K562 (cell line): ENCODE measurements at regions not wholly inside any gene's neighbourhood (a gene's known extent, or its start where the extent isn't known, plus 50 kb on each side); places are given as distances from the start of the nearest gene placed in this dataset.

Source experiments
- ATAC-seq: fragments of 200-7000 bp; cut with Tn5 transposase; 3 replicates; pipeline ENCODE4 v1.9.1; 2020; ENCODE audit warnings: moderate library complexity
- BruUV-seq: library from RNA; stranded (reverse); fragments of 400-500 nt; replicated peaks from 2 replicates; lab custom pipeline; 2021; lab: Mats Ljungman, UMichigan
- CTCF ChIA-PET: fragments of 300-600 bp; formaldehyde crosslinking; extraction: SDS; loops from one replicate; lab custom pipeline; 2021; ENCODE audit warnings: low intra/inter-chr PET ratio; lab: Yijun Ruan, JAX
- POLR2A ChIA-PET: fragments of 300-600, 350-650 bp; sonication (Branson Sonifier 250); formaldehyde crosslinking; extraction: SDS; loops from one replicate; lab custom pipeline; 2021; ENCODE audit warnings: antibody characterized with exemption, inconsistent platforms; lab: Yijun Ruan, JAX
- DNase-seq, 4 experiments: peaks; one replicate each; pipeline versions ENCODE4 v3.0.0 to v3.0.0-alpha.2; 2011 to 2018; ENCODE audit warnings: low spot score in 3 of 4, mixed read lengths in 3 of 4; ENCODE audit errors: extremely low read depth in 1 of 4
- FAIRE-seq: peaks from 2 replicates; lab custom pipeline; 2011; peaks lifted over from hg19 to GRCh38; lab: Jason Lieb, UNC
- H2AFZ ChIP-seq: 2 replicates; pipeline ENCODE4 v1.6.0; 2011; ENCODE audit warnings: low read depth, low read length, control low read depth, inconsistent platforms
- H3K27ac ChIP-seq: fragments of 200-600 bp; 3 replicates; pipeline ENCODE4 v1.8.0; 2011; ENCODE audit warnings: low read depth, mild to moderate bottlenecking, control low read depth, inconsistent platforms, low read length, moderate library complexity, mixed read lengths; ENCODE audit errors: extremely low read depth
- H3K27me3 ChIP-seq, 2 experiments: fragments of 300-600 bp in 1 of 2; 2 replicates in 1 of 2; 3 replicates in 1 of 2; pipeline versions ENCODE4 v1.6.0 to v1.8.0; 2011; ENCODE audit warnings: inconsistent platforms in 2 of 2, low read length in 2 of 2, mild to moderate bottlenecking in 1 of 2, mixed read lengths in 1 of 2, moderate library complexity in 1 of 2; ENCODE audit not compliant: control insufficient read depth in 2 of 2, insufficient read depth in 2 of 2
- H3K36me3 ChIP-seq: fragments of 300-600 bp; 3 replicates; pipeline ENCODE4 v1.8.0; 2011; ENCODE audit warnings: mild to moderate bottlenecking, low read length, inconsistent platforms; ENCODE audit not compliant: control insufficient read depth, insufficient read depth
- H3K4me1 ChIP-seq, 2 experiments: fragments of 200-600 bp in 1 of 2; replicated peaks in 1 of 2; 2 replicates in 1 of 2; 3 replicates in 1 of 2; pipeline versions ENCODE4 v1.5.1 to v1.8.0; 2011; ENCODE audit warnings: inconsistent platforms in 2 of 2, low read length in 2 of 2, mild to moderate bottlenecking in 1 of 2, mixed read lengths in 1 of 2, moderate library complexity in 1 of 2; ENCODE audit not compliant: control insufficient read depth in 2 of 2, insufficient read depth in 2 of 2
- H3K4me2 ChIP-seq: 2 replicates; pipeline ENCODE4 v1.6.1; 2011; ENCODE audit warnings: low read length, control low read depth, inconsistent platforms, mixed read lengths; ENCODE audit not compliant: insufficient read depth
- H3K4me3 ChIP-seq: fragments of 200-600 bp; sonication (generic), shearing (Covaris generic); 2 replicates; pipeline ENCODE4 v1.5.1; 2016; ENCODE audit warnings: control low read depth, inconsistent platforms
- H3K79me2 ChIP-seq: fragments of 200-600 bp; 3 replicates; pipeline ENCODE4 v1.8.0; 2011; ENCODE audit warnings: low read length, inconsistent platforms; ENCODE audit not compliant: control insufficient read depth, insufficient read depth
- H3K9ac ChIP-seq, 2 experiments: 2 replicates each; pipeline versions ENCODE4 v1.6.0 to v1.6.1; 2011; ENCODE audit warnings: low read depth in 2 of 2, low read length in 2 of 2, control low read depth in 1 of 2, inconsistent platforms in 1 of 2, mild to moderate bottlenecking in 1 of 2, mixed read lengths in 1 of 2; ENCODE audit not compliant: insufficient read depth in 1 of 2
- H3K9me1 ChIP-seq: one replicate; pipeline ENCODE4 v1.6.0; 2011; ENCODE audit warnings: inconsistent platforms, mild to moderate bottlenecking, low read length, moderate library complexity; ENCODE audit not compliant: control insufficient read depth, insufficient read depth
- H3K9me3 ChIP-seq: replicated peaks from 2 replicates; pipeline ENCODE4 v1.5.1; 2011; ENCODE audit warnings: low read depth, low read length, inconsistent platforms; ENCODE audit not compliant: control insufficient read depth, insufficient read depth
- H4K20me1 ChIP-seq: replicated peaks from 2 replicates; pipeline ENCODE4 v1.6.1; 2011; ENCODE audit warnings: low read length, inconsistent platforms, mixed read lengths; ENCODE audit not compliant: control insufficient read depth, insufficient read depth
- BACH1 ChIP-seq: fragments of 200-800 bp; sonication (Bioruptor generic); IDR thresholded peaks from 2 replicates; pipeline ENCODE4 v1.6.1; 2016; ENCODE audit warnings: missing genetic modification characterization, missing compliant biosample characterization
- RNF219 ChIP-seq: fragments of 250-450 bp; sonication (Bioruptor Pico); IDR thresholded peaks from 2 replicates; pipeline ENCODE4 v1.5.0; 2022; ENCODE audit warnings: mild to moderate bottlenecking
- SIX5 ChIP-seq, 2 experiments: IDR thresholded peaks; 2 replicates each; pipeline ENCODE4 v1.6.1; 2011; ENCODE audit warnings: low read length in 2 of 2, borderline replicate concordance in 1 of 2, low read depth in 1 of 2, mild to moderate bottlenecking in 1 of 2, moderate library complexity in 1 of 2; ENCODE audit not compliant: insufficient read depth in 1 of 2
- SOX6 ChIP-seq: fragments of 450-650 bp; IDR thresholded peaks from 2 replicates; pipeline ENCODE4 v1.6.1; 2014; ENCODE audit warnings: mild to moderate bottlenecking
- WGBS: fragments of 100-300 bp; shearing (Covaris generic); methylation state at CpG from one replicate; pipeline ENCODE4 v1.1.6; 2016; ENCODE audit warnings: low coverage, mixed read lengths; ENCODE audit not compliant: insufficient coverage; ENCODE audit errors: missing lambda C conversion rate; 5-methylcytosine and 5-hydroxymethylcytosine counted together
- in situ Hi-C: fragments of 300-500 bp; cut with MboI; formaldehyde crosslinking; loops from 4 replicates; pipeline ENCODE4 v1.15.0; 2018; ENCODE audit warnings: inconsistent platforms, mixed read lengths
- intact Hi-C: fragments of 100-400 bp; cut with micrococcal nuclease; formaldehyde crosslinking; loops from 2 replicates; pipeline ENCODE4 v1.14.2; 2022
- TF ChIP-seq, protein P1 (sequence below), 3 experiments: fragments of 200-800 bp in 1 of 3; fragments of 250-450 bp in 1 of 3; fragments of 450-650 bp in 1 of 3; sonication (Bioruptor Pico) in 1 of 3; sonication (Bioruptor generic) in 1 of 3; formaldehyde crosslinking in 1 of 3; IDR thresholded peaks; 2 replicates each; pipeline versions ENCODE4 v1.6.1 to v1.8.0; 2016 to 2022; ENCODE audit warnings: mild to moderate bottlenecking in 2 of 3, missing genetic modification characterization in 2 of 3, missing compliant biosample characterization in 1 of 3, moderate library complexity in 1 of 3

- TF ChIP-seq RNF219 (no peak), SOX6 (no peak)
Measured at GRCh38 chr3:178063461-178063860, 472.8 kb upstream of the KCNMB2 start (continued).

- no peak for FAIRE-seq
- no peaks in the 10 kb centered on the region; a peak in 1 of 5 replicates for H3K4me1 ChIP-seq
- TF ChIP-seq, protein P1, sequence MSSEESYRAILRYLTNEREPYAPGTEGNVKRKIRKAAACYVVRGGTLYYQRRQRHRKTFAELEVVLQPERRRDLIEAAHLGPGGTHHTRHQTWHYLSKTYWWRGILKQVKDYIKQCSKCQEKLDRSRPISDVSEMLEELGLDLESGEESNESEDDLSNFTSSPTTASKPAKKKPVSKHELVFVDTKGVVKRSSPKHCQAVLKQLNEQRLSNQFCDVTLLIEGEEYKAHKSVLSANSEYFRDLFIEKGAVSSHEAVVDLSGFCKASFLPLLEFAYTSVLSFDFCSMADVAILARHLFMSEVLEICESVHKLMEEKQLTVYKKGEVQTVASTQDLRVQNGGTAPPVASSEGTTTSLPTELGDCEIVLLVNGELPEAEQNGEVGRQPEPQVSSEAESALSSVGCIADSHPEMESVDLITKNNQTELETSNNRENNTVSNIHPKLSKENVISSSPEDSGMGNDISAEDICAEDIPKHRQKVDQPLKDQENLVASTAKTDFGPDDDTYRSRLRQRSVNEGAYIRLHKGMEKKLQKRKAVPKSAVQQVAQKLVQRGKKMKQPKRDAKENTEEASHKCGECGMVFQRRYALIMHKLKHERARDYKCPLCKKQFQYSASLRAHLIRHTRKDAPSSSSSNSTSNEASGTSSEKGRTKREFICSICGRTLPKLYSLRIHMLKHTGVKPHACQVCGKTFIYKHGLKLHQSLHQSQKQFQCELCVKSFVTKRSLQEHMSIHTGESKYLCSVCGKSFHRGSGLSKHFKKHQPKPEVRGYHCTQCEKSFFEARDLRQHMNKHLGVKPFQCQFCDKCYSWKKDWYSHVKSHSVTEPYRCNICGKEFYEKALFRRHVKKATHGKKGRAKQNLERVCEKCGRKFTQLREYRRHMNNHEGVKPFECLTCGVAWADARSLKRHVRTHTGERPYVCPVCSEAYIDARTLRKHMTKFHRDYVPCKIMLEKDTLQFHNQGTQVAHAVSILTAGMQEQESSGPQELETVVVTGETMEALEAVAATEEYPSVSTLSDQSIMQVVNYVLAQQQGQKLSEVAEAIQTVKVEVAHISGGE (CRISPR knock-in tag; IDR thresholded peaks at IDR 0.05): no peak
- TF ChIP-seq BACH1 (tag) (no peak), SIX5 (IDR thresholded peaks at IDR 0.05; ENCODE audit: borderline replicate concordance in 1 of 2, insufficient read depth in 1 of 2, low read depth in 1 of 2, low read length in 2 of 2) (no peak)
Measured at GRCh38 chr3:178067721-178068120, 468.5 kb upstream of the KCNMB2 start.

More at GRCh38 chr3:178067721-178068120, 468.5 kb upstream of the KCNMB2 start:
- CTCF ChIA-PET: no interaction called here
- Histone ChIP-seq H3K27ac (no peak overlapping the region), H3K4me2 (no peak overlapping the region), H3K9me1 (no peaks in the 10 kb centered on the region), H3K9me3 (no peaks in the 10 kb centered on the region), H3K27me3 (no peaks in the 10 kb centered on the region), H4K20me1 (no peaks in the 10 kb centered on the region), H3K79me2 (no peaks in the 10 kb centered on the region), H3K9ac (no peak overlapping the region), H3K36me3 (no peaks in the 10 kb centered on the region), H3K4me3 (no peak overlapping the region), H2AFZ (no peak overlapping the region)
- intact Hi-C loops (no loop called here), in situ Hi-C loops (no loop called here)
- BruUV-seq: no TSS peak
- 0% methylated on average over 1 of the region's 1 CpG for WGBS
- DNase-seq (no peak), ATAC-seq (no peak)
- POLR2A ChIA-PET: interaction anchor here (1.2 kb wide), 1 partner anchor 14 kb away, joined by 3 read pairs; no protein-coding TSS in a partner anchor
